Activated CD4-positive, alpha-beta T cell treated with anti-CD3 and anti-CD28 coated beads for 48 hours (primary cell): ENCODE measurements at regions not wholly inside any gene's neighbourhood (a gene's known extent, or its start where the extent isn't known, plus 50 kb on each side); places are given as distances from the start of the nearest gene placed in this dataset.
"Not testable (repeated sequence)": the region's sequence is repeated elsewhere in the genome, so short reads cannot be mapped to it uniquely, and the experiment has no call there.

Experiments
- DNase-seq: peaks from one replicate; pipeline ENCODE4 v3.0.0-alpha.2; 2020

- no peak for DNase-seq
These were observed 228.5 kb upstream of the RASGEF1B start for GRCh38 chr4:81700189-81700588.

- no peak for DNase-seq
These were observed 227.0 kb upstream of the RASGEF1B start for GRCh38 chr4:81698538-81699296.

- no peak for DNase-seq
These were observed 222.6 kb upstream of the RASGEF1B start for GRCh38 chr4:81694176-81694913.

- no peak for DNase-seq
These were observed 219.2 kb upstream of the RASGEF1B start for GRCh38 chr4:81690871-81691270.

- no peak for DNase-seq
These were observed 216.4 kb upstream of the RASGEF1B start for GRCh38 chr4:81688085-81688484.

- DNase-seq = no peak
These were observed 215.8 kb upstream of the RASGEF1B start for GRCh38 chr4:81687471-81687870.

- DNase-seq = no peak
These were observed 213.4 kb upstream of the RASGEF1B start for GRCh38 chr4:81685104-81685503.

GRCh38 chr4:81684352-81684751, 212.6 kb upstream of the RASGEF1B start:
- no peak for DNase-seq

- DNase-seq = no peak
These were observed 210.8 kb upstream of the RASGEF1B start for GRCh38 chr4:81682492-81682891.

GRCh38 chr4:81679315-81679714, 207.6 kb upstream of the RASGEF1B start:
- no peak for DNase-seq

- no peak for DNase-seq
These were observed 207.1 kb upstream of the RASGEF1B start for GRCh38 chr4:81678801-81679200.

GRCh38 chr4:81676537-81676936, 204.8 kb upstream of the RASGEF1B start:
- no peak for DNase-seq

- no peak for DNase-seq
These were observed 204.2 kb upstream of the RASGEF1B start for GRCh38 chr4:81675791-81676393.

GRCh38 chr4:81673961-81674360, 202.3 kb upstream of the RASGEF1B start:
- no peak for DNase-seq

GRCh38 chr4:81668328-81668727, 196.6 kb upstream of the RASGEF1B start:
- DNase-seq = not testable (repeated sequence)

- DNase-seq = no peak
These were observed 195.8 kb upstream of the RASGEF1B start for GRCh38 chr4:81667539-81667938.

GRCh38 chr4:81666491-81666890, 194.8 kb upstream of the RASGEF1B start:
- peak; percentile 24 for DNase-seq

- no peak for DNase-seq
These were observed 193.9 kb upstream of the RASGEF1B start for GRCh38 chr4:81665649-81666048.

- no peak for DNase-seq
These were observed 193.3 kb upstream of the RASGEF1B start for GRCh38 chr4:81665045-81665444.

- no peak for DNase-seq
These were observed 192.4 kb upstream of the RASGEF1B start for GRCh38 chr4:81664079-81664478.

GRCh38 chr4:81663368-81663767, 191.7 kb upstream of the RASGEF1B start:
- DNase-seq = no peak

GRCh38 chr4:81659051-81659450, 187.3 kb upstream of the RASGEF1B start:
- no peak for DNase-seq

GRCh38 chr4:81652069-81652478, 180.4 kb upstream of the RASGEF1B start:
- DNase-seq = peak; percentile 38
